Neural progenitor cell (in vitro differentiated cells): ENCODE measurements at regions not wholly inside any gene's neighbourhood (a gene's known extent, or its start where the extent isn't known, plus 50 kb on each side); places are given as distances from the start of the nearest gene placed in this dataset.

Experiments
- CTCF ChIP-seq: fragments of 200-600 bp; sonication (generic); IDR thresholded peaks from 2 replicates; pipeline ENCODE4 v1.5.1; 2017; ENCODE audit warnings: antibody characterized with exemption, mild to moderate bottlenecking
- EZH2 ChIP-seq: fragments of 200-600 bp; sonication (generic); IDR thresholded peaks from 2 replicates; pipeline ENCODE4 v1.6.1; 2017; ENCODE audit warnings: antibody characterized with exemption, mild to moderate bottlenecking, moderate library complexity

- TF ChIP-seq CTCF: no peak
- no peak for TF ChIP-seq EZH2
Observed at GRCh38 chr2:18927525-18928232, 338.3 kb upstream of the NT5C1B start.
